Peyer's patch (tissue), 4 donors: ENCODE measurements at regions not wholly inside any gene's neighbourhood (a gene's known extent, or its start where the extent isn't known, plus 50 kb on each side); places are given as distances from the start of the nearest gene placed in this dataset.
A peak's percentile ranks its signal among the peaks of the same experiment; 100 is the strongest.
"Not testable (repeated sequence)": the region's sequence is repeated elsewhere in the genome, so short reads cannot be mapped to it uniquely, and the experiment has no call there.

Experiments
- DNase-seq, 3 donors: peaks; one replicate each; pipeline ENCODE4 v3.0.0-alpha.2; 2017 to 2019
- H3K27ac ChIP-seq, 4 donors: fragments of 200-600 bp; sonication (generic); one replicate each; pipeline ENCODE4 v1.5.1; 2016 to 2019
- H3K27me3 ChIP-seq, 2 donors: fragments of 200-600 bp; sonication (generic); one replicate each; pipeline ENCODE4 v1.5.1; 2019
- H3K36me3 ChIP-seq, 3 donors: fragments of 200-600 bp; sonication (generic); one replicate each; pipeline ENCODE4 v1.5.1; 2016 to 2019
- H3K4me1 ChIP-seq, 4 donors: fragments of 200-600 bp; sonication (generic); one replicate each; pipeline ENCODE4 v1.5.1; 2016 to 2019
- H3K4me3 ChIP-seq, 4 donors: fragments of 200-600 bp; sonication (generic); 1 replicate in 3 of 4; 2 replicates in 1 of 4; pipeline ENCODE4 v1.5.1; 2016 to 2019; ENCODE audit warnings: mild to moderate bottlenecking in 1 of 4
- H3K9me3 ChIP-seq, 4 donors: fragments of 200-600 bp; sonication (generic); one replicate each; pipeline ENCODE4 v1.5.1; 2016 to 2019; ENCODE audit warnings: mild to moderate bottlenecking in 1 of 4
- CTCF ChIP-seq, 6 experiments: fragments of 450-650 bp in 4 of 6; fragments of 200-600 bp in 2 of 6; sonication (generic) in 1 of 6; IDR thresholded peaks; one replicate each; pipeline ENCODE4 v1.5.1; 2017 to 2019; ENCODE audit warnings: antibody characterized with exemption in 6 of 6, mild to moderate bottlenecking in 3 of 6, moderate library complexity in 1 of 6
- POLR2A ChIP-seq, 2 donors: fragments of 450-650 bp; IDR thresholded peaks; one replicate each; pipeline ENCODE4 v1.5.1; 2017; ENCODE audit warnings: antibody characterized with exemption in 2 of 2, mild to moderate bottlenecking in 2 of 2, moderate library complexity in 2 of 2

DNA sequence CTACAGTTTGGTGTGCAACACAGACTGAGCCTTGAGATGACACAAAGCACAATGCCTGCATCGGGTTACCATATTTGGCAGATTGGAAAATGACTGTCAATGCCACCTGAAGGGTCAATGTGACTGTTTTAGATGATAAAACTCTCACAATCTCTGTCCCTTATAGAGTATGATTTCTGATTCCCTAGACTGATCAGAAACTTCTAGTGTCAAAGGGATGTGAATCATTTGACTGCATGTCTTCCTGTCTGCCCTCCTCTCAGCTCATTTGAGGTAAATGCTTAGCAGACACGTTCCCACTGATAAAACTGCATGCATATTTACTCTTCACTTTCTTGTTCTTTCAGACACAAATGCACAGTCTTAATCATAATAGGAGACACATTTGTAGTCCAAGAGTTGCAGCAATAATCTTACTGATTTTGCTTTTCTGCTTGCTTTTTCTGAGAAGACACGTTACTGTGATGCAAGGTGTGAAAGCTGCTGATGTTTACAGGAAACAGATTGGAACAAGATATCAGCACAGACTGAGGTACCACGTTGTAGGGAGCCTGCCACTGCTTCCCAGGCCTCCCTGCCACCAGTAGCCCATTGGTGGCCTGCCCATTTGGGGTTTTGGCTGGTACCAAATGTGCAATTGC lies 77.8 kb downstream of the GCNT4 start:
- no peak for DNase-seq
- Histone ChIP-seq H3K9me3 (no peaks in the 10 kb centered on the region), H3K4me1 (peaks cover 0 to 6% (median 0%) of the 10 kb centered on the region in 4 donors), H3K4me3 (no peak overlapping the region), H3K27me3 (no peaks in the 10 kb centered on the region), H3K36me3 (no peaks in the 10 kb centered on the region), H3K27ac (peak overlapping the region in 1 of 4 donors; percentile 4)
- TF ChIP-seq CTCF (IDR thresholded peaks at IDR 0.05) (no peak), POLR2A (IDR thresholded peaks at IDR 0.05) (no peak)

- no peak overlapping the region for H3K27ac ChIP-seq
- DNase-seq = no peak
- peaks cover 0 to 6% (median 0%) of the 10 kb centered on the region in 4 donors for H3K4me1 ChIP-seq
- H3K36me3 ChIP-seq = no peaks in the 10 kb centered on the region
- H3K9me3 ChIP-seq = no peaks in the 10 kb centered on the region
- H3K27me3 ChIP-seq = no peaks in the 10 kb centered on the region
- H3K4me3 ChIP-seq = no peak overlapping the region
- no peak for TF ChIP-seq CTCF (IDR thresholded peaks at IDR 0.05)
- no peak for TF ChIP-seq POLR2A (IDR thresholded peaks at IDR 0.05)
These were observed 78.7 kb downstream of the GCNT4 start for GRCh38 chr5:74973694-74974093.

DNA sequence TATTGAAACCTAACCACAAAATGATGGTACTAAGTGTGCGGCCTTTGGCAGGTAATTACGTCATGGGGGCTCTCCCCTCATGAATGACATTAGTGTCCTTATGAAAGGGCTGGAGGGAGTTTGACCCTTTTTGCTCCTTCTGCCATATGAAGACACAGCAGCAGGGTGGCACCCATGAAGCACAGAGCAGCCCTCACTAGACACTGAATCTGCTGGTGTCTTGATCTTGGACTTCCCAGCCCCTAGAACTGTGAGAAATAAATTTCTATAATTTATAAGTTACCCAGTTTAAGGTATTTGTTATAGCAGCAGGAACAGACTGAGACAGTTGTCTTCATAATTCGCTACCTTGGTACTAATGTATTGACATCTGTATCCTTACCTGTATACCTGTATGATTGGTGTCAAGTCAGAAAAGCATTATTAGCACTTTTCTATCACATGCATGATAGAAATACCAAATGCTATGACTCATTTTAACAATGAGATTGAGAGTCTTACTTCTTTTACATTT lies 80.4 kb downstream of the GCNT4 start:
- no peak overlapping the region for H3K4me3 ChIP-seq
- no peaks in the 10 kb centered on the region for H3K27me3 ChIP-seq
- H3K27ac ChIP-seq = no peak overlapping the region
- DNase-seq = no peak
- TF ChIP-seq POLR2A (IDR thresholded peaks at IDR 0.05) (no peak), CTCF (IDR thresholded peaks at IDR 0.05) (no peak)
- H3K36me3 ChIP-seq = no peaks in the 10 kb centered on the region
- H3K4me1 ChIP-seq = peaks cover 0 to 6% (median 0%) of the 10 kb centered on the region in 4 donors
- no peaks in the 10 kb centered on the region for H3K9me3 ChIP-seq

DNA sequence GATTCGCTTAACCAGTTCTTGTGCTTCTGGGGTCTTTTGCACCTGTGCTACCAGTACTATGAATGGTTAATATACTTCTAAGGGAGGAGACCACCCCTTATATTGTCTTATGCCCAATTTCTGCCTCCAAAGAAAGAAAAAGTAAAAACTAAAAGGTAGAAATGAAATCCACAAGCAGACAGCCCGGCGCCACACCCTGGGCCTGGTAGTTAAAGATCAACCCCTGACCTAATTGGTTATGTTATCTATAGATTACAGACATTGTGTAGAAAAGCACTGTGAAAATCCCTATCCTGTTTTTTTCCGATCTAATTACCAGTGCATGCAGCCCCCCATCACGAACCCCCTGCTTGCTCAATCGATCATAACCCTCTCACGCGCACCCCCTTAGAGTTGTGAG lies 81.5 kb downstream of the GCNT4 start:
- DNase-seq = peak in 1 of 3 donors; percentile 56

DNA sequence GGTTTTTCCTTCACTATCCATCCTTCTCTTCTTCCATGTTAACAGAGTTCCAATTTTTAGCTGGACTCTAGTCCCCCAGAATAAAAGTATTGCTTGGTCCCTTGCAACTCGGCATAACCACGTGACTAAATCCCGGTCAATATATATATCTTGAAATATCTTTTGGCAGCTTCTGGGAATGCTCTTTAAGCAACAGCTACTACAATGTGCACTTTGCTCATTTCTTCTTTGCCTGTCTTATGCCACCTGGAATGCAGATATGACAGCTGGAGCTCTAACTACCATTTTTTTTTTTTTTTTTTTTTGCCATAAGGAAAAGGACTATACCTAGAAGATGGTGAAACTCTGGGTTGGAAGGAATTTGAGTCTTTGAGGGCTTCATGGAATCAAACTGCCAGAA lies 82.6 kb downstream of the GCNT4 start:
- H3K27me3 ChIP-seq = no peaks in the 10 kb centered on the region
- TF ChIP-seq CTCF (IDR thresholded peaks at IDR 0.05) (no peak), POLR2A (IDR thresholded peaks at IDR 0.05) (no peak)
- no peak for DNase-seq
- no peak overlapping the region for H3K4me3 ChIP-seq
- peaks cover 0 to 14% (median 0%) of the 10 kb centered on the region in 4 donors for H3K4me1 ChIP-seq
- H3K27ac ChIP-seq = peak overlapping the region in 2 of 4 donors; percentile 65 to 75
- no peaks in the 10 kb centered on the region for H3K36me3 ChIP-seq
- no peaks in the 10 kb centered on the region for H3K9me3 ChIP-seq

More for the DNA sequence above, 81.5 kb downstream of the GCNT4 start:
- Histone ChIP-seq H3K27ac (peak overlapping the region in 3 of 4 donors; percentile 35 to 75 (median 65)), H3K4me1 (peaks cover 0 to 11% (median 0%) of the 10 kb centered on the region in 4 donors)
- not testable (repeated sequence) for H3K27me3 ChIP-seq, H3K36me3 ChIP-seq, H3K4me3 ChIP-seq, H3K9me3 ChIP-seq

DNA sequence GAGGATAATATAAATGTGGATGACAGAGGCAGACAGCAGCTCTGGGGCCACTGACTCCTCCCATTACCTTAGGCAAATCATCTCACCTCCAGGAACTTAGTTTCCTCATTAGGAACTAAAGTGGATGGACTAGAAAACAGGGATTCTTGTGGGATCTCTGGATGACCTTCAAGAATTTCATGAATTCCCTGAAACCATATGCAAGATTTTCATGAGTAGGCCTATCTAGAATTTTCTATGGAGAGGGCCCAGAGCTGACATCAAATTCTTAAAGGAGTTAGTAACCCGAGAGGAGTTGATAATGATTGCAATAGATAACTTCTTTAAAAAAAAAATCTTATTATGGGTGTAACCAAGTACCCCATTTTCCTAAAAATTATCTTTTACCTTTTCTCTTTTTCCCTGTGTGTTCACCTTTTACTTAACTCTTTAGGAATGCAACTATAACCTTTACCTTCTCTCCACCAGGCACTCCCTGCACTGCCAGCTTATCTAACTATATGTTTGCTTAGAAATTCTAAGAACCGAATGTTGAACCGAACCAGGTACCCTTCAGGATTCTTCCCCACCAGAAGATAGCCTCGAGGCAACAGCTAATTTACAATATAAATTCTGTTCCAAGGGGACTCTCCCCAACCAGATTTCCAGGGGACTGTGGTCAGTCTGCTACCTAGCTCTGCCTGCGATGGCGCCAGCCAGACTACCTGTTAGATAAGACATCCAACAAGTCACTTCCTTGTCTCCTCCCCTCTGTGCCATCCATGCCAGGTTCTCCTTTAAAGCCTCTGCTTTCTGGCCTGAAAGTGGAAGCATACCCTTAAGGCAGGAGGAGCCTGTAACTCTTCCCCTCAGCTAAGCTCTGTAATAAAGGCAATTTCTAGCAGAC lies 86.0 kb downstream of the GCNT4 start:
- Histone ChIP-seq H3K4me1 (peaks cover 0 to 14% (median 0%) of the 10 kb centered on the region in 4 donors), H3K9me3 (no peaks in the 10 kb centered on the region), H3K36me3 (no peaks in the 10 kb centered on the region), H3K4me3 (no peak overlapping the region), H3K27ac (peak overlapping the region in 3 of 4 donors; percentile 34 to 85 (median 62)), H3K27me3 (no peaks in the 10 kb centered on the region)
- DNase-seq = peak in 2 of 3 donors; percentile 69 to 82
- peak in 1 of 6 experiments; percentile 4 for TF ChIP-seq CTCF (IDR thresholded peaks at IDR 0.05)
- no peak for TF ChIP-seq POLR2A (IDR thresholded peaks at IDR 0.05)
